Skeletal muscle tissue (tissue), 3 donors: ENCODE measurements at regions not wholly inside any gene's neighbourhood (a gene's known extent, or its start where the extent isn't known, plus 50 kb on each side); places are given as distances from the start of the nearest gene placed in this dataset.

ENCODE experiments used
- H3K27ac ChIP-seq: one replicate; pipeline ENCODE4 v1.7.0; 2013; ENCODE audit warnings: mild to moderate bottlenecking, low read depth, low read length, inconsistent platforms
- H3K27me3 ChIP-seq, 3 donors: one replicate each; pipeline ENCODE4 v1.7.0; 2013; ENCODE audit warnings: low read length in 3 of 3; ENCODE audit not compliant: control insufficient read depth in 3 of 3, insufficient read depth in 3 of 3
- H3K36me3 ChIP-seq, 3 donors: one replicate each; pipeline ENCODE4 v1.7.0; 2013; ENCODE audit warnings: low read length in 3 of 3; ENCODE audit not compliant: control insufficient read depth in 3 of 3, insufficient read depth in 3 of 3
- H3K4me1 ChIP-seq, 3 donors: one replicate each; pipeline ENCODE4 v1.7.0; 2013; ENCODE audit warnings: low read length in 3 of 3, mild to moderate bottlenecking in 3 of 3; ENCODE audit not compliant: control insufficient read depth in 3 of 3, insufficient read depth in 3 of 3
- H3K4me3 ChIP-seq, 3 donors: one replicate each; pipeline ENCODE4 v1.7.0; 2013; ENCODE audit warnings: low read length in 3 of 3
- H3K9ac ChIP-seq, 3 donors: one replicate each; pipeline ENCODE4 v1.7.0; 2013; ENCODE audit warnings: low read length in 3 of 3, mild to moderate bottlenecking in 3 of 3, moderate library complexity in 2 of 3, low read depth in 1 of 3
- H3K9me3 ChIP-seq, 3 donors: one replicate each; pipeline ENCODE4 v1.7.0; 2013; ENCODE audit warnings: low read length in 3 of 3; ENCODE audit not compliant: control insufficient read depth in 3 of 3
- donor health status: Osteomylitis.

DNA sequence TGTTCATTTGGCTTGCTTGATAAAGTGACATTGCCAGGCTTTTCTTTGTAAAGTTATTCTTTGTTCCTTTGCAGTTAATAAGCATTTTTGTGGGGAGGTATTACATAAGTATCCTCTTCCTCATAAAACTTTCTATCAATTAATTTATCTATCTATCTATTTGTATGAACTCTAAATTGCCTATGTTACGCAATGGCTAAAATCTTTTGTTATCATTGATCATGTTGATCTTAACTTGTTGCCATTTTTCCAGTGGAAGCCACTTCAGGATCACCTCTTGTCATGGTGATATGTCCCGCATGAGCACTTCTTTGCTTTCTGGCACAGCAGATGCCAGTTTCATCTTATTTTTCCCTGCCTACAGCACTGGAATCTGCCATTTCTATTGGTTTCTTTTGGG lies 436.7 kb upstream of the KIF2A start:
- H3K9ac ChIP-seq = no peak overlapping the region

GRCh38 chr5:61878471-61878870 lies 427.5 kb upstream of the KIF2A start:
- H3K4me1 ChIP-seq = no peaks in the 10 kb centered on the region

More for the DNA sequence above, 436.7 kb upstream of the KIF2A start:
- Histone ChIP-seq H3K27ac (no peak overlapping the region), H3K4me1 (no peaks in the 10 kb centered on the region), H3K9me3 (no peaks in the 10 kb centered on the region), H3K36me3 (no peaks in the 10 kb centered on the region), H3K4me3 (no peak overlapping the region), H3K27me3 (no peaks in the 10 kb centered on the region)

DNA sequence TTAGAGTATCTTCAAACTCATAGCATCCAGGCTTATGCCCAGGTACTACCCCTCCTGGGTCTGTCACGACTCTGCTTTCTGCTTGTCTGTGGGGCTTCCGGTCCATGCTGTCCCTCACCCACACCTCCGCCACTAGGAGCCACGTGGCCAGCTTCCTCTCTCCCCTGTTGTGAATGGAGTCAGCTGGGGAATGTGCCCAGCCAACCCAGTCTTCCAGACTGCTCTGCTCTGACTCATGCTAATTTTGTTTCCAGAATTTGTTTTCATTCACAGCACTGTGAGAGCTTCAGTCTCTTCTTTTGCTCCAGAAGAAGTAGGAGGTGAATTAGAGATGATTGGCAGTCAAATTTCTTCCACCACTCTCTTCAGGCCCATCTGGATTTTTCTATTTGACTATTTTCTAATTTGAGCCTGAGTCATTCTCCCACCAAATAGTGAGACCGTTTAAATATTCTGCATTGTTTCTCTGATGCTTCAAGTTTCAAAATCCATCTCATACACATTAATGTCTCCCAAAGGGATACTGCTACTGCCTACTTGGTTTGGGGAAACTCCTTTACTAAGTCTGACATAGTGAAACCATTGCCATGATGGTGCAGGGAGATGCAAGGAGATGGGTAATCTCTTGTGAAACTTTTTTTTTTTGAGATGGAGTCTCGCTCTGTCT lies 424.1 kb upstream of the KIF2A start:
- no peaks in the 10 kb centered on the region for H3K36me3 ChIP-seq
- no peaks in the 10 kb centered on the region for H3K9me3 ChIP-seq
- H3K27ac ChIP-seq = no peak overlapping the region
- H3K4me3 ChIP-seq = no peak overlapping the region
- H3K9ac ChIP-seq = no peak overlapping the region
- no peaks in the 10 kb centered on the region for H3K4me1 ChIP-seq
- H3K27me3 ChIP-seq = no peaks in the 10 kb centered on the region

More at GRCh38 chr5:61878471-61878870, 427.5 kb upstream of the KIF2A start:
- no peaks in the 10 kb centered on the region for H3K27me3 ChIP-seq
- H3K9me3 ChIP-seq = no peaks in the 10 kb centered on the region
- H3K36me3 ChIP-seq = no peaks in the 10 kb centered on the region
- no peak overlapping the region for H3K9ac ChIP-seq
- H3K4me3 ChIP-seq = no peak overlapping the region
- no peak overlapping the region for H3K27ac ChIP-seq

DNA sequence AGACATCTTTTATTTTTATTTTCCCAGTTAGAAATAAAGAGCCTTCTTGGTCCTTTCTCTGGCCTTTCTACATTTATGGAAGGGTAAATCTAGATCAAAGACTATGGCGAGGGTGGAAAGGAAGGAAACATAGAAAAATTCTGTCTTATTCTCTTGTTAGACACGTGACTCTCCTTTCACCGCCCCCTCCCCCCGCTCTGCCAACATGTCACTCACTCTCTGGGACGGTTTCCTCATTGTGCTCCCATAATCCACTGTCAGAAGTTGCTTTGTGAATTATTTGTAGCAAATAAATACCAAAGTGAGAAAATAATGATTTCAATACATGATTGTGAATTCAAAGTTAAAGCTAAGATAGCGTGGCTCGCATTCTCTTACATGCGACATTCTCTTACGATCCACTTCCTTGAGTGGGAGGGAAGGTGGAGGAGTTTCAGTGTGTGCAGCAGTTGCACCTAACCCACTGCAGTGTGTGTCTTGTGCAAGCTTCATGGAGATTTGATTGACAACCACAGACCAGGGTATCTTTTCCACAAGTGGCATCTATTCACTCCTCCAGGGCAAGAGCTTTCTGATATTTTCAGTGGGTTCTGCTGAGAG lies 423.0 kb upstream of the KIF2A start:
- Histone ChIP-seq H3K4me3 (no peak overlapping the region), H3K9me3 (no peaks in the 10 kb centered on the region), H3K27ac (no peak overlapping the region), H3K9ac (no peak overlapping the region), H3K27me3 (no peaks in the 10 kb centered on the region), H3K4me1 (no peaks in the 10 kb centered on the region), H3K36me3 (no peaks in the 10 kb centered on the region)

- Histone ChIP-seq H3K4me3 (no peak overlapping the region), H3K27me3 (no peaks in the 10 kb centered on the region), H3K27ac (no peak overlapping the region), H3K36me3 (no peaks in the 10 kb centered on the region), H3K9me3 (peaks cover 0 to 3% (median 0%) of the 10 kb centered on the region in 3 donors), H3K9ac (no peak overlapping the region), H3K4me1 (no peaks in the 10 kb centered on the region)
Observed at GRCh38 chr5:61884252-61884855, 421.7 kb upstream of the KIF2A start.

- Histone ChIP-seq H3K4me3 (no peak overlapping the region), H3K27ac (no peak overlapping the region)
Observed at GRCh38 chr5:61886214-61886613, 419.8 kb upstream of the KIF2A start.

GRCh38 chr5:61887271-61887670 lies 418.7 kb upstream of the KIF2A start:
- Histone ChIP-seq H3K27me3 (no peaks in the 10 kb centered on the region), H3K36me3 (no peaks in the 10 kb centered on the region), H3K9ac (no peak overlapping the region), H3K4me3 (no peak overlapping the region), H3K4me1 (no peaks in the 10 kb centered on the region), H3K9me3 (peaks cover 0 to 3% (median 0%) of the 10 kb centered on the region in 3 donors), H3K27ac (no peak overlapping the region)

More at GRCh38 chr5:61886214-61886613, 419.8 kb upstream of the KIF2A start:
- Histone ChIP-seq H3K9me3 (peaks cover 0 to 3% (median 0%) of the 10 kb centered on the region in 3 donors), H3K9ac (no peak overlapping the region), H3K27me3 (no peaks in the 10 kb centered on the region), H3K4me1 (no peaks in the 10 kb centered on the region), H3K36me3 (no peaks in the 10 kb centered on the region)

DNA sequence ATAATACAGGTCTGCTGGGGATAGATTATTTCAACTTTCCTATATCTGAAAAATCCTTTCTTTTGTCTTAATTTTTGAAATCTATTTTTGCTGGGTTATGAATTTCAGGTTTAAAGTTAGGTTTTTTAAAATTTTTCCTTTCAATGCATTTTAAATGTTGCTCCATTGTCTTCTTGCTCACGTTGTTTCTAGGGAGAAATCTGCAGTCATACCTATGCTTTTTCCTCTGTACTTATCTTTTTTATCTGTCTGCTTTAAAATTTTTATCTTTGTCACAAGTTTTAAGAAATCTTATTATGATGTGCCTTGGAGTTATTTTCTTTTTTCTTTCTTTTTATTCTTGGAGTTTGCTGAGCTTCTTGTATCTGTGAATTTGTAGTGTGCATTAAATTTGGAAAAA lies 412.0 kb upstream of the KIF2A start:
- Histone ChIP-seq H3K4me3 (no peak overlapping the region), H3K27me3 (no peaks in the 10 kb centered on the region), H3K9ac (no peak overlapping the region), H3K9me3 (peaks cover 0 to 3% (median 0%) of the 10 kb centered on the region in 3 donors), H3K36me3 (no peaks in the 10 kb centered on the region), H3K27ac (no peak overlapping the region), H3K4me1 (no peaks in the 10 kb centered on the region)

GRCh38 chr5:61896811-61897210 lies 409.2 kb upstream of the KIF2A start:
- no peaks in the 10 kb centered on the region for H3K9me3 ChIP-seq
- H3K4me3 ChIP-seq = no peak overlapping the region
- H3K4me1 ChIP-seq = no peaks in the 10 kb centered on the region
- no peak overlapping the region for H3K27ac ChIP-seq
- no peak overlapping the region for H3K9ac ChIP-seq
- no peaks in the 10 kb centered on the region for H3K36me3 ChIP-seq
- H3K27me3 ChIP-seq = no peaks in the 10 kb centered on the region

- Histone ChIP-seq H3K27me3 (no peaks in the 10 kb centered on the region), H3K4me1 (no peaks in the 10 kb centered on the region), H3K9ac (no peak overlapping the region), H3K9me3 (no peaks in the 10 kb centered on the region), H3K27ac (no peak overlapping the region), H3K4me3 (no peak overlapping the region), H3K36me3 (no peaks in the 10 kb centered on the region)
Observed at GRCh38 chr5:61897251-61897650, 408.8 kb upstream of the KIF2A start.
